CD4-positive, alpha-beta memory T cell (primary cell): ENCODE measurements at regions not wholly inside any gene's neighbourhood (a gene's known extent, or its start where the extent isn't known, plus 50 kb on each side); places are given as distances from the start of the nearest gene placed in this dataset.

Experiments
- CTCF ChIA-PET: fragments of 350-600 bp; sonication (Branson Sonifier 250); formaldehyde crosslinking; loops from one replicate; lab custom pipeline; 2021; ENCODE audit warnings: inconsistent platforms; ENCODE audit not compliant: partially characterized antibody; lab: Charles Lee
- POLR2A ChIA-PET: fragments of 350-600 bp; sonication (Branson Sonifier 250); formaldehyde crosslinking; loops from one replicate; lab custom pipeline; 2021; ENCODE audit not compliant: partially characterized antibody; lab: Charles Lee
- DNase-seq, 5 donors: peaks; one replicate each; pipeline versions ENCODE4 v3.0.0 to v3.0.0-alpha.2; 2020 to 2022; ENCODE audit warnings: mixed read lengths in 1 of 5
- H3K27ac ChIP-seq: one replicate; pipeline ENCODE4 v1.7.0; 2013; ENCODE audit warnings: low read depth, low read length
- H3K27me3 ChIP-seq: 2 replicates; pipeline ENCODE4 v1.7.0; 2013; ENCODE audit warnings: mild to moderate bottlenecking, low read length, moderate library complexity; ENCODE audit not compliant: insufficient read depth
- H3K36me3 ChIP-seq: 2 replicates; pipeline ENCODE4 v1.7.0; 2013; ENCODE audit warnings: mild to moderate bottlenecking, low read length, moderate library complexity; ENCODE audit not compliant: insufficient read depth
- H3K4me1 ChIP-seq: 2 replicates; pipeline ENCODE4 v1.7.0; 2013; ENCODE audit warnings: mild to moderate bottlenecking, low read length, moderate library complexity; ENCODE audit not compliant: insufficient read depth
- H3K4me3 ChIP-seq, 2 donors: one replicate each; pipeline ENCODE4 v1.7.0; 2013; ENCODE audit warnings: low read length in 2 of 2, mild to moderate bottlenecking in 1 of 2
- H3K9me3 ChIP-seq, 2 donors: one replicate each; pipeline ENCODE4 v1.7.0; 2013; ENCODE audit warnings: low read length in 2 of 2, control low read depth in 1 of 2; ENCODE audit not compliant: control insufficient read depth in 1 of 2
- H3K27ac Mint-ChIP-seq, 7 donors: one replicate each; pipeline ENCODE4 v1.8.0; 2020 to 2021; ENCODE audit warnings: mixed read lengths in 7 of 7, mild to moderate bottlenecking in 6 of 7, inconsistent platforms in 3 of 7, moderate library complexity in 3 of 7
- H3K27me3 Mint-ChIP-seq, 2 donors: one replicate each; pipeline ENCODE4 v1.8.0; 2020 to 2021; ENCODE audit warnings: mixed read lengths in 2 of 2
- H3K36me3 Mint-ChIP-seq, 2 donors: one replicate each; pipeline ENCODE4 v1.8.0; 2020 to 2021; ENCODE audit warnings: mixed read lengths in 2 of 2, inconsistent platforms in 1 of 2, mild to moderate bottlenecking in 1 of 2
- H3K4me1 Mint-ChIP-seq, 4 donors: one replicate each; pipeline ENCODE4 v1.8.0; 2020 to 2021; ENCODE audit warnings: mixed read lengths in 4 of 4, mild to moderate bottlenecking in 1 of 4
- H3K4me3 Mint-ChIP-seq, 8 donors: one replicate each; pipeline ENCODE4 v1.8.0; 2020 to 2021; ENCODE audit warnings: mixed read lengths in 8 of 8, mild to moderate bottlenecking in 7 of 8, moderate library complexity in 6 of 8, inconsistent platforms in 3 of 8
- H3K9me3 Mint-ChIP-seq, 8 donors: one replicate each; pipeline ENCODE4 v1.8.0; 2020 to 2021; ENCODE audit warnings: mixed read lengths in 8 of 8, mild to moderate bottlenecking in 5 of 8, inconsistent platforms in 3 of 8, moderate library complexity in 1 of 8
- intact Hi-C: fragments of 100-400 bp; cut with micrococcal nuclease; formaldehyde crosslinking; loops from one replicate; pipeline ENCODE4 v1.15.1; 2023

- Histone ChIP-seq H3K9me3 (no peaks in the 10 kb centered on the region), H3K4me3 (no peak overlapping the region), H3K4me1 (no peaks in the 10 kb centered on the region), H3K27ac (no peak overlapping the region), H3K27me3 (no peaks in the 10 kb centered on the region), H3K36me3 (no peaks in the 10 kb centered on the region)
- Mint-ChIP-seq H3K36me3 (no peaks in the 10 kb centered on the region), H3K4me1 (no peaks in the 10 kb centered on the region), H3K4me3 (no peak overlapping the region), H3K27me3 (peaks cover 0 to 1% of the 10 kb centered on the region in 2 donors), H3K27ac (no peak overlapping the region), H3K9me3 (peaks cover 0 to 3% (median 0%) of the 10 kb centered on the region in 8 donors)
- ChIA-PET CTCF (no interaction called here), POLR2A (no interaction called here)
- intact Hi-C loops = no loop called here
- no peak for DNase-seq
Measured at GRCh38 chr7:97280950-97281349, 163.5 kb downstream of the SDHAF3 start.

GRCh38 chr7:97285348-97285747, 167.8 kb downstream of the SDHAF3 start:
- intact Hi-C loops = no loop called here
- no peaks in the 10 kb centered on the region for H3K36me3 Mint-ChIP-seq
- no peaks in the 10 kb centered on the region for H3K4me1 Mint-ChIP-seq
- no peak overlapping the region for H3K4me3 ChIP-seq
- ChIA-PET POLR2A (no interaction called here), CTCF (no interaction called here)
- H3K27me3 ChIP-seq = no peaks in the 10 kb centered on the region
- H3K27ac Mint-ChIP-seq = no peak overlapping the region
- no peaks in the 10 kb centered on the region for H3K4me1 ChIP-seq
- no peaks in the 10 kb centered on the region for H3K36me3 ChIP-seq
- H3K9me3 Mint-ChIP-seq = peaks cover 0 to 11% (median 4%) of the 10 kb centered on the region in 8 donors
- no peaks in the 10 kb centered on the region for H3K9me3 ChIP-seq
- DNase-seq = no peak
- H3K27me3 Mint-ChIP-seq = peaks cover 0 to 4% of the 10 kb centered on the region in 2 donors
- H3K27ac ChIP-seq = no peak overlapping the region
- no peak overlapping the region for H3K4me3 Mint-ChIP-seq

GRCh38 chr7:97293031-97293430, 175.5 kb downstream of the SDHAF3 start:
- ChIA-PET CTCF (no interaction called here), POLR2A (no interaction called here)
- Mint-ChIP-seq H3K27ac (no peak overlapping the region), H3K9me3 (peaks cover 0 to 6% (median 2%) of the 10 kb centered on the region in 8 donors), H3K36me3 (no peaks in the 10 kb centered on the region), H3K4me3 (no peak overlapping the region), H3K27me3 (peaks cover 0 to 3% of the 10 kb centered on the region in 2 donors), H3K4me1 (no peaks in the 10 kb centered on the region)
- Histone ChIP-seq H3K4me1 (no peaks in the 10 kb centered on the region), H3K4me3 (no peak overlapping the region), H3K36me3 (no peaks in the 10 kb centered on the region), H3K27ac (no peak overlapping the region), H3K27me3 (no peaks in the 10 kb centered on the region), H3K9me3 (no peaks in the 10 kb centered on the region)
- no peak for DNase-seq
- intact Hi-C loops = no loop called here

- H3K4me3 Mint-ChIP-seq = no peak overlapping the region
- Histone ChIP-seq H3K9me3 (no peaks in the 10 kb centered on the region), H3K27me3 (no peaks in the 10 kb centered on the region), H3K36me3 (no peaks in the 10 kb centered on the region), H3K4me3 (no peak overlapping the region), H3K4me1 (no peaks in the 10 kb centered on the region), H3K27ac (no peak overlapping the region)
- no peaks in the 10 kb centered on the region for H3K27me3 Mint-ChIP-seq
- no peak for DNase-seq
- no peak overlapping the region for H3K27ac Mint-ChIP-seq
- POLR2A ChIA-PET = no interaction called here
- H3K9me3 Mint-ChIP-seq = peaks cover 0 to 2% (median 0%) of the 10 kb centered on the region in 8 donors
- no peaks in the 10 kb centered on the region for H3K36me3 Mint-ChIP-seq
- intact Hi-C loops = no loop called here
- CTCF ChIA-PET = no interaction called here
- no peaks in the 10 kb centered on the region for H3K4me1 Mint-ChIP-seq
Measured at GRCh38 chr7:97298561-97298960, 181.1 kb downstream of the SDHAF3 start.

GRCh38 chr7:97305589-97305988, 188.1 kb downstream of the SDHAF3 start:
- intact Hi-C loops = no loop called here
- Mint-ChIP-seq H3K9me3 (peaks cover 0 to 5% (median 4%) of the 10 kb centered on the region in 8 donors), H3K4me1 (no peaks in the 10 kb centered on the region), H3K36me3 (no peaks in the 10 kb centered on the region), H3K27ac (no peak overlapping the region), H3K4me3 (no peak overlapping the region), H3K27me3 (peaks cover 0 to 3% of the 10 kb centered on the region in 2 donors)
- H3K9me3 ChIP-seq = no peaks in the 10 kb centered on the region
- CTCF ChIA-PET = no interaction called here
- no peaks in the 10 kb centered on the region for H3K27me3 ChIP-seq
- POLR2A ChIA-PET = no interaction called here
- H3K4me3 ChIP-seq = no peak overlapping the region
- DNase-seq = no peak
- H3K4me1 ChIP-seq = no peaks in the 10 kb centered on the region
- H3K36me3 ChIP-seq = no peaks in the 10 kb centered on the region
- H3K27ac ChIP-seq = no peak overlapping the region

GRCh38 chr7:97307521-97308108, 190.1 kb downstream of the SDHAF3 start:
- no peaks in the 10 kb centered on the region for H3K27me3 ChIP-seq
- Mint-ChIP-seq H3K36me3 (no peaks in the 10 kb centered on the region), H3K9me3 (peaks cover 0 to 8% (median 4%) of the 10 kb centered on the region in 8 donors), H3K27me3 (peaks cover 0 to 3% of the 10 kb centered on the region in 2 donors), H3K4me1 (no peaks in the 10 kb centered on the region), H3K4me3 (no peak overlapping the region), H3K27ac (no peak overlapping the region)
- DNase-seq = no peak
- H3K36me3 ChIP-seq = no peaks in the 10 kb centered on the region
- intact Hi-C loops = no loop called here
- no peaks in the 10 kb centered on the region for H3K4me1 ChIP-seq
- no peak overlapping the region for H3K27ac ChIP-seq
- CTCF ChIA-PET = no interaction called here
- POLR2A ChIA-PET = no interaction called here
- H3K4me3 ChIP-seq = no peak overlapping the region
- H3K9me3 ChIP-seq = no peaks in the 10 kb centered on the region

- Mint-ChIP-seq H3K4me1 (no peaks in the 10 kb centered on the region), H3K4me3 (no peak overlapping the region), H3K27ac (no peak overlapping the region), H3K27me3 (no peaks in the 10 kb centered on the region), H3K9me3 (peaks cover 0 to 10% (median 2%) of the 10 kb centered on the region in 8 donors), H3K36me3 (no peaks in the 10 kb centered on the region)
- DNase-seq = no peak
- Histone ChIP-seq H3K36me3 (no peaks in the 10 kb centered on the region), H3K4me1 (no peaks in the 10 kb centered on the region), H3K27me3 (no peaks in the 10 kb centered on the region), H3K27ac (no peak overlapping the region), H3K9me3 (no peaks in the 10 kb centered on the region), H3K4me3 (no peak overlapping the region)
- ChIA-PET POLR2A (no interaction called here), CTCF (no interaction called here)
- intact Hi-C loops = no loop called here
Measured at GRCh38 chr7:97313900-97314299, 196.4 kb downstream of the SDHAF3 start.

- Histone ChIP-seq H3K36me3 (no peaks in the 10 kb centered on the region), H3K4me3 (no peak overlapping the region), H3K27ac (no peak overlapping the region), H3K4me1 (no peaks in the 10 kb centered on the region), H3K9me3 (no peaks in the 10 kb centered on the region), H3K27me3 (no peaks in the 10 kb centered on the region)
- Mint-ChIP-seq H3K36me3 (no peaks in the 10 kb centered on the region), H3K4me3 (no peak overlapping the region), H3K4me1 (no peaks in the 10 kb centered on the region), H3K27ac (no peak overlapping the region), H3K27me3 (no peaks in the 10 kb centered on the region), H3K9me3 (peaks cover 0 to 3% (median 0%) of the 10 kb centered on the region in 8 donors)
- DNase-seq = no peak
- ChIA-PET CTCF (no interaction called here), POLR2A (no interaction called here)
- intact Hi-C loops = no loop called here
Measured at GRCh38 chr7:97317575-97317974, 200.1 kb downstream of the SDHAF3 start.
